Ishikawa (cell line): ENCODE measurements at regions not wholly inside any gene's neighbourhood (a gene's known extent, or its start where the extent isn't known, plus 50 kb on each side); places are given as distances from the start of the nearest gene placed in this dataset.

ENCODE experiments used
- EP300 ChIP-seq: IDR thresholded peaks from 2 replicates; pipeline ENCODE4 v1.6.1; 2012; ENCODE audit warnings: borderline replicate concordance
- NFIC ChIP-seq: IDR thresholded peaks from 2 replicates; pipeline ENCODE4 v1.6.1; 2012
- RAD21 ChIP-seq: IDR thresholded peaks from 2 replicates; pipeline ENCODE4 v1.6.1; 2012; ENCODE audit warnings: low read depth
- TCF12 ChIP-seq: IDR thresholded peaks from 2 replicates; pipeline ENCODE4 v1.6.1; 2012; ENCODE audit warnings: low read depth
- YY1 ChIP-seq: IDR thresholded peaks from 2 replicates; pipeline ENCODE4 v1.6.1; 2012; ENCODE audit warnings: low read depth
- TF ChIP-seq, protein P1 (sequence below): IDR thresholded peaks from 2 replicates; pipeline ENCODE4 v1.6.1; 2012; ENCODE audit warnings: low read depth, mild to moderate bottlenecking
- TF ChIP-seq, protein P2 (sequence below): IDR thresholded peaks from 2 replicates; pipeline ENCODE4 v1.6.1; 2012

DNA sequence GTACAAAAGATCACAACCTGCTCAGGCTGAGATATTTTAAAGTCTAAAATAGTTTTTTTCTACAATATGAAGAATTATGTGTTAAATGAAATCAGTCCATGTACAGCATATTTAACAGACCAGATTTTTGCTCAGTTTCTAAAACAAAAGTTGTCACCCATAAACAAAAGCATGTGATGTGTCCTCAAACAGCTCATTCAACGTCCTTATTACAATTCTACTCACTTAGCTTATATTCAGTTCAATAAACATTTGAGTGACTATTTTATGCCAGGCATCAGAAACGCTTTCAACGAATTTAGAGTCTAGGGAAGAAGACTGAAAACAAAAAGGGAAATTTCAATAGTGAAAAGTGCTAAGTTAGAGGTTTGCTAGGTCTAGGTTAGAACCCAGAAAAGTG, 457.3 kb upstream of the SEMA3A start:
- TF ChIP-seq NFIC (no peak), RAD21 (no peak), EP300 (no peak), YY1 (no peak), TCF12 (no peak)
- TF ChIP-seq, protein P1, sequence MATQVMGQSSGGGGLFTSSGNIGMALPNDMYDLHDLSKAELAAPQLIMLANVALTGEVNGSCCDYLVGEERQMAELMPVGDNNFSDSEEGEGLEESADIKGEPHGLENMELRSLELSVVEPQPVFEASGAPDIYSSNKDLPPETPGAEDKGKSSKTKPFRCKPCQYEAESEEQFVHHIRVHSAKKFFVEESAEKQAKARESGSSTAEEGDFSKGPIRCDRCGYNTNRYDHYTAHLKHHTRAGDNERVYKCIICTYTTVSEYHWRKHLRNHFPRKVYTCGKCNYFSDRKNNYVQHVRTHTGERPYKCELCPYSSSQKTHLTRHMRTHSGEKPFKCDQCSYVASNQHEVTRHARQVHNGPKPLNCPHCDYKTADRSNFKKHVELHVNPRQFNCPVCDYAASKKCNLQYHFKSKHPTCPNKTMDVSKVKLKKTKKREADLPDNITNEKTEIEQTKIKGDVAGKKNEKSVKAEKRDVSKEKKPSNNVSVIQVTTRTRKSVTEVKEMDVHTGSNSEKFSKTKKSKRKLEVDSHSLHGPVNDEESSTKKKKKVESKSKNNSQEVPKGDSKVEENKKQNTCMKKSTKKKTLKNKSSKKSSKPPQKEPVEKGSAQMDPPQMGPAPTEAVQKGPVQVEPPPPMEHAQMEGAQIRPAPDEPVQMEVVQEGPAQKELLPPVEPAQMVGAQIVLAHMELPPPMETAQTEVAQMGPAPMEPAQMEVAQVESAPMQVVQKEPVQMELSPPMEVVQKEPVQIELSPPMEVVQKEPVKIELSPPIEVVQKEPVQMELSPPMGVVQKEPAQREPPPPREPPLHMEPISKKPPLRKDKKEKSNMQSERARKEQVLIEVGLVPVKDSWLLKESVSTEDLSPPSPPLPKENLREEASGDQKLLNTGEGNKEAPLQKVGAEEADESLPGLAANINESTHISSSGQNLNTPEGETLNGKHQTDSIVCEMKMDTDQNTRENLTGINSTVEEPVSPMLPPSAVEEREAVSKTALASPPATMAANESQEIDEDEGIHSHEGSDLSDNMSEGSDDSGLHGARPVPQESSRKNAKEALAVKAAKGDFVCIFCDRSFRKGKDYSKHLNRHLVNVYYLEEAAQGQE = no peak
- TF ChIP-seq, protein P2, sequence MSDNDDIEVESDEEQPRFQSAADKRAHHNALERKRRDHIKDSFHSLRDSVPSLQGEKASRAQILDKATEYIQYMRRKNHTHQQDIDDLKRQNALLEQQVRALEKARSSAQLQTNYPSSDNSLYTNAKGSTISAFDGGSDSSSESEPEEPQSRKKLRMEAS = no peak
